D721Med (cell line): ENCODE measurements at regions not wholly inside any gene's neighbourhood (a gene's known extent, or its start where the extent isn't known, plus 50 kb on each side); places are given as distances from the start of the nearest gene placed in this dataset.

Source experiments
- DNase-seq: peaks from one replicate; pipeline ENCODE4 v3.0.0; 2011; ENCODE audit warnings: low spot score; ENCODE audit not compliant: insufficient read length
- FAIRE-seq: peaks from 2 replicates; lab custom pipeline; 2011; peaks lifted over from hg19 to GRCh38; lab: Jason Lieb, UNC
- TF ChIP-seq, protein P1 (sequence below): IDR thresholded peaks from 2 replicates; pipeline ENCODE4 v1.5.1; 2012; ENCODE audit warnings: mild to moderate bottlenecking, control low read depth; ENCODE audit not compliant: insufficient read depth; ENCODE audit errors: missing control alignments

DNA sequence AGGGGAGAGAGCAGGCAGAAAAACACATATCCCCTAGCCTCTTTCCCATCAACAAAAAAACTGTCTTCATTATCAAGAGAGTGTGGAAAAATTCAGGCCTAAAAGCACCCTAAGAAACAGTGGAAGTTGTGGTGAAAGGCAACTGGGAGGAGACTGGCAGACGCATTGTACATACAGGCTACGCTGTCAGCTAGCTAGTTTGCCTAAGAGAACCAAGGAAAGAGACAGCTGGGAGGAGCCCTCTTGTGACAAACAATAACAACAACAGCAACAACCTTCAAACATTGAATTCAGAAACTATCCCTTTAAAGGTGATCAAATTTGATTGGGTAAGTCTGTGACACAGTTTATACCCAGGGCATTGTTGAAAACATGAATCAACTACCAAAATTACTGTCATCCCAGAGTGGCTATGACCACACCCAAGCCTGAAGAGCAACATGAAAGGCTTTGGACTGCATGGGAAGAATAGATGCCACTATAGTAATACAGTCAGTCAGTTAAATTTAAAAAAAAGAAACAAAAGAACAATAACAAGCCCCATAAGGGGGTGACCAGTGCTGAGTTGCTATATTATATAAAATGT is 88.9 kb upstream of the CRIM1 start:
- TF ChIP-seq, protein P1, sequence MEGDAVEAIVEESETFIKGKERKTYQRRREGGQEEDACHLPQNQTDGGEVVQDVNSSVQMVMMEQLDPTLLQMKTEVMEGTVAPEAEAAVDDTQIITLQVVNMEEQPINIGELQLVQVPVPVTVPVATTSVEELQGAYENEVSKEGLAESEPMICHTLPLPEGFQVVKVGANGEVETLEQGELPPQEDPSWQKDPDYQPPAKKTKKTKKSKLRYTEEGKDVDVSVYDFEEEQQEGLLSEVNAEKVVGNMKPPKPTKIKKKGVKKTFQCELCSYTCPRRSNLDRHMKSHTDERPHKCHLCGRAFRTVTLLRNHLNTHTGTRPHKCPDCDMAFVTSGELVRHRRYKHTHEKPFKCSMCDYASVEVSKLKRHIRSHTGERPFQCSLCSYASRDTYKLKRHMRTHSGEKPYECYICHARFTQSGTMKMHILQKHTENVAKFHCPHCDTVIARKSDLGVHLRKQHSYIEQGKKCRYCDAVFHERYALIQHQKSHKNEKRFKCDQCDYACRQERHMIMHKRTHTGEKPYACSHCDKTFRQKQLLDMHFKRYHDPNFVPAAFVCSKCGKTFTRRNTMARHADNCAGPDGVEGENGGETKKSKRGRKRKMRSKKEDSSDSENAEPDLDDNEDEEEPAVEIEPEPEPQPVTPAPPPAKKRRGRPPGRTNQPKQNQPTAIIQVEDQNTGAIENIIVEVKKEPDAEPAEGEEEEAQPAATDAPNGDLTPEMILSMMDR, result no peak
- no peak for DNase-seq

DNA sequence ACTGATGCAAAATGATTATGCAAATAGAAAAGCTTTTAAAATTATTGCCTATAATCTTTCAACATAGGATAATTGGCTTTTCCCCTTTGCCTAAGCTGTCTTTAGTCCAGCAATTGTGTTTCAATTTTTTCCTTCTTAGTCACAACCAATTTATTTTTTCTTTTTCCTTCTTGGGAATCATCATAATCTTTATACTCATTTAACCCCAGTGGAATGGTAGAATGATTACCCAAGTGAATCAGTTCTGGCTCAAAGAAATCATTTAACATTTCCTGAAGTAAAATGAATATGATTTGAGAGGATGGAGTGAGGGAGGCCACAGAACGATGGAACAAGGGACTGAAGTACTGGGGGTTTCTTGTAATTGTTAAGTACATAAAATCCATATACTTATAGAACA is 93.0 kb upstream of the CRIM1 start:
- no peak for DNase-seq
- FAIRE-seq, result no peak
- TF ChIP-seq, protein P1, result no peak

More for the DNA sequence above, 88.9 kb upstream of the CRIM1 start:
- no peak for FAIRE-seq

DNA sequence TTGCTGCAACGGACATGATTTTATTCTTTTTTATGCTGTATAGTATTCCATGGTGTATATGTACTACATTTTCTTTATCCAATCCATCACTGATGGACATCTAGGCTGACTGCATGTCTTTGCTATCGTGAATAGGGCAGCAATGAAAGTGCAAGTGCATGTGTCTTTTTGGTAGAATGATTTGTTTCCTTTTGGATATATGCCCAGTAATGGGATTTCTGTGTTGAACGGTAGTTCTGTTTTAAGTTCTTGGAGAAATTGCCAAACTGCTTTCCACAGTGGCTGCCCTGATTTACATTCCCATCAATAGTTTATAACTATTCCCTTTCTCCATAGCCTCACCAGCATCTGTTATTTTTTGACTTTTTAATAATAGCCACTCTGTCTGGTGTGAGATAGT is 99.7 kb upstream of the CRIM1 start:
- FAIRE-seq (no peak), DNase-seq (no peak)
- TF ChIP-seq, protein P1, result no peak

DNA sequence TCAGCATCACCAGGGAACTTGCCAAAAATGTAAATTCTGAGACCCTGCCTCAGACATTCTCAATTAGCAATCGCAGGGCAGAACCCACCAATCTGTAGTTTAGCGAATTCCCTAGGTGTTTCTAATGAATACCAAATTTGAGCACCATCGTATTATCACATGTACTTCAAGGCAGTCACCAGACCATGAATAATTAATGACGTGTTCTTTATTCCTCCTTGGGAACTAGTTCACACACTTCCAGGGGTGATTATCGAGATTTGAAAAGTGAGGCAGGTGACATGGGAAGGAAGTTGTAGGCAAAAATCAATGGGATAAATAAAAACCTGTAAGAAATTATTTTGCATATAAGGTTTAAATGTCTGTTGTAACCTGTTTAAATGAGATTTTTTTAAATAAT is 102.5 kb upstream of the CRIM1 start:
- DNase-seq (no peak), FAIRE-seq (no peak)
- TF ChIP-seq, protein P1, result no peak

DNA sequence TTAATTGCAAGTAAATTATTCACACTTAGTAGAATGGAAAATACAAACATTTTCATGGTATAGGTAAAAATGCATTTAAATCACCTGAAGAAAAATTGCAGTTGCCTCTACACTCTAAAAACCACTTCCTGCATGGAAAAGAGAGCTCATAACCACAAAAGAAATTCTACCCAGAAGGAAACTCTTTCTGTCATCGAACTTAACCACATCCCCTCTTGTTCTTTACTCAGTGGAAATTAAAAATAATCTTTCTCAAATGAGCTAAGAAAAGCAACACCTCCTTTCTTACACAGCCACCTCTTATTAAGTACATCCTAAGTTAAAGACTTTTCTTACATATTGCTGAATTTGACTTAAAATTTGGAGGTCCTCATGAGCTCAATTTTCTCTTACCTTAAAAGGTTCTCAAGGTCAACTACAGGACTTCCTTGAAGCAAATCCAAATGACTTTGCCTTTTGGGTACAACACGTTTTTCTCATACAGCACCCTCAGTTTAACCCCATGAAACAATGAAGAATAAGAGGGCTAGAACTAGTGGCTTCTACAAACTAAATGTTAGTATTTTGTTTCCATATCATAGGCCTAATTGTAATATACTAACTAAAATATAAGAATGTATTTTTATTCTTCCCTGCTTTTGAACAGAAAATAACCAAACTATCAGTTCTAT is 109.1 kb upstream of the CRIM1 start:
- no peak for FAIRE-seq
- DNase-seq, result no peak
- TF ChIP-seq, protein P1, result no peak

DNA sequence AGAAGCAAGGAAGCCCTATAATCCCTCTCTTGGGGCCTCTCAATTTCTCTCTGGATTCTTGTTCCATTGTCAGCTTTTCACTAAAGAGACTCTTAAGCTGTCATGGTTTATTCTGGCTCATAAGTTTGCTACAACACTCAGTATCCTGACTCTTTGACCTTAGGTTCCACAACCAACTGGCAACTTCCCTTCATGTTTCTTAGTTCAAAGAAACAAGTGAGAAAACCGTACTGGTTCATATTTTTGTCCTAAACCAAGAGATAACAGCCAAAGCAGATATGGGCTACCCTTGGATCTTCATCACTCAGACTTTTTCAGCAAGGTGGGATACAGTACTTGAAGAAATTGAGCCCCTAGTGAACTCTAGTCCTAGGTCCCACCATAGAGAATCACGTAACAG is 109.9 kb upstream of the CRIM1 start:
- DNase-seq, result no peak
- no peak for FAIRE-seq
- TF ChIP-seq, protein P1, result no peak

DNA sequence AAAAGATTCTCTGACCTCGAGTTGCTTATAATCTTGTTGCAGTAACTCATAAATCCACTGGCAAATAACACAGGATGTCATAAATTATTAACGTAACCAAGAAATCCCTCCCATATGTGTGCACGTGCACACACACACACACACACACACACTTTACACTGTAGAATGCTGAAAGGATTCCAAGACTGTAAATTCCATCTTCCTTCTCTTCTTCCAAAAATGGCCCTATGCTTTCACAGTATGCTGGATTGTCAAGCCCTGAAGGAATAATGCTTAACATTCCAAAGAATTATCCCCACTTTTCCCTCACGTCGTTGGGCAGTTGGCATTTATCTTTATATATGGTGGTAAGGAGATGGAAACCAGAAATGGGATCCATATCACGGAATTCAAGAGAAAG is 117.5 kb upstream of the CRIM1 start:
- no peak for FAIRE-seq
- no peak for DNase-seq
- TF ChIP-seq, protein P1, result no peak
